Nephron (organoid): ENCODE measurements at regions not wholly inside any gene's neighbourhood (a gene's known extent, or its start where the extent isn't known, plus 50 kb on each side); places are given as distances from the start of the nearest gene placed in this dataset.

ENCODE experiments used
- H3K27ac Mint-ChIP-seq, 3 experiments: 2 replicates each; pipeline ENCODE4 v1.8.0; 2020; ENCODE audit warnings: mixed read lengths in 3 of 3, mild to moderate bottlenecking in 2 of 3, moderate library complexity in 1 of 3
- H3K27me3 Mint-ChIP-seq: 2 replicates; pipeline ENCODE4 v1.8.0; 2021; ENCODE audit warnings: low read depth, mild to moderate bottlenecking, moderate library complexity, mixed read lengths
- H3K36me3 Mint-ChIP-seq: 2 replicates; pipeline ENCODE4 v1.8.0; 2020; ENCODE audit warnings: low read depth, mixed read lengths
- H3K4me1 Mint-ChIP-seq: 2 replicates; pipeline ENCODE4 v1.8.0; 2020; ENCODE audit warnings: mixed read lengths
- H3K4me3 Mint-ChIP-seq, 3 experiments: 2 replicates each; pipeline ENCODE4 v1.8.0; 2020; ENCODE audit warnings: mild to moderate bottlenecking in 3 of 3, mixed read lengths in 3 of 3, moderate library complexity in 2 of 3
- H3K9me3 Mint-ChIP-seq: 2 replicates; pipeline ENCODE4 v1.8.0; 2020; ENCODE audit warnings: mixed read lengths
- CTCF ChIP-seq, 3 experiments: fragments of 200-600 bp; sonication (generic); IDR thresholded peaks; one replicate each; pipeline ENCODE4 v1.5.0; 2021; ENCODE audit warnings: antibody characterized with exemption in 3 of 3; ENCODE audit not compliant: unreplicated experiment in 3 of 3

DNA sequence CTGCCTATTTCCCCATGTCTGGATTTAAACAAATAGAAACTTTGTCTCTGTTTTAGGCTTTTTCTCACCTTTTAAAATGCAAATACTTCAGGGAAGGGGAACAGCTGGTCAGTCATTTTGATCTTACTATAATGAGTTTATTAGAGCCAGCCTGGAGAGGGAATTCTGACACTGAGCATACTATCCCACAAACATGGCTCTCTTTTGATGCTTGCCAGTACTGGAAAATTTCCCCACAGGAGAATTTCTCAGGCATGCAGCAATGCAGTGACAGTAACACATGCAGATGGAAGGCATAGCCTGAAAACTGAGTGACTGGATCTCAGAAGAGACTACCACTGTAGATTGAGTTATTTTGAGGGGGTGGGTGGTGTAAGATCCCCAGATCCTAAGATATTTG, 974.3 kb upstream of the CELF4 start:
- H3K36me3 Mint-ChIP-seq, result no peaks in the 10 kb centered on the region
- TF ChIP-seq CTCF (IDR thresholded peaks at IDR 0.05; ENCODE audit: unreplicated experiment in 3 of 3), result no peak
- no peaks in the 10 kb centered on the region for H3K4me1 Mint-ChIP-seq
- no peak overlapping the region for H3K4me3 Mint-ChIP-seq
- no peak overlapping the region for H3K27ac Mint-ChIP-seq
- H3K9me3 Mint-ChIP-seq, result peaks cover 9% of the 10 kb centered on the region
- H3K27me3 Mint-ChIP-seq, result no peaks in the 10 kb centered on the region

GRCh38 chr18:38539371-38539770, 973.8 kb upstream of the CELF4 start:
- Mint-ChIP-seq H3K4me3 (no peak overlapping the region), H3K27me3 (no peaks in the 10 kb centered on the region), H3K36me3 (no peaks in the 10 kb centered on the region), H3K9me3 (peaks cover 9% of the 10 kb centered on the region), H3K27ac (no peak overlapping the region), H3K4me1 (no peaks in the 10 kb centered on the region)
- TF ChIP-seq CTCF (IDR thresholded peaks at IDR 0.05; ENCODE audit: unreplicated experiment in 3 of 3), result no peak

DNA sequence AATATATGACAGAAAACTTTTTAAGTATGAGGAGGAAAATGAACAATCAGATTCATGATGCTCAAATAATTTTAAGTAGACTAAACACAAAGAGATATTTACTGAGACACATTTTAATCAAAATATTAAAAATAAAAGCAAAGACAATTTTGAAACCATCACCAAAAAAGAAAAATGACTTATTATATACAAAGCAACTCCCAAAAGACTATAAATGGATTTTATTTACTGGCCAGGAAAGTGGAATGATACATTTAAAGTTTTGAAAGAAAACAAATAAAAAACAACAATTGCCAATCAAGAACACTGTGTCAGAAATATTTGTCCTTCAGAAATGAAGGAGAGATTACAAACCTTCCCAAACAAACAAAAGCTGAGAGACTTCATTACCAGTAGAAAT, 968.5 kb upstream of the CELF4 start:
- H3K27ac Mint-ChIP-seq, result no peak overlapping the region
- peaks cover 17% of the 10 kb centered on the region for H3K9me3 Mint-ChIP-seq
- no peaks in the 10 kb centered on the region for H3K36me3 Mint-ChIP-seq
- TF ChIP-seq CTCF (IDR thresholded peaks at IDR 0.05; ENCODE audit: unreplicated experiment in 3 of 3), result no peak
- no peaks in the 10 kb centered on the region for H3K27me3 Mint-ChIP-seq
- H3K4me1 Mint-ChIP-seq, result no peaks in the 10 kb centered on the region
- no peak overlapping the region for H3K4me3 Mint-ChIP-seq

DNA sequence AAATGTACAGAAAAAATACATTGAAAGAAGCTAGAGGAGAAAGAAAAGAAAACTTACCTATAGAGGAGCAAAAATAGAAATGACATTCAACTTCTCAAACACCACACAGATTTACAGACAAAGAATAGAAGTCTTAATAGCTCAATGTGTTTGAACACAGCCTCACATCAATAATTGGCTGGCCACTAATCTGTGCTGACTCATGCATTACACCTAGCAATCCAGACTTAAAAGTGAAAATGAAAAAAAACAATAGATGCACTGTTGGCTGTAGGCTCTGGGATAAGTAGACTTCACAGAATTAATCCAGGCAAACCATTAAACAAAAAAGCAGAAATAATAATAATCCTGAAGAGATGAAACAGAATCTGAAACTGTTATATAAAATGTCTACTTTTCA, 961.3 kb upstream of the CELF4 start:
- H3K27me3 Mint-ChIP-seq, result no peaks in the 10 kb centered on the region
- peaks cover 5% of the 10 kb centered on the region for H3K9me3 Mint-ChIP-seq
- no peaks in the 10 kb centered on the region for H3K36me3 Mint-ChIP-seq
- H3K4me3 Mint-ChIP-seq, result no peak overlapping the region
- TF ChIP-seq CTCF (IDR thresholded peaks at IDR 0.05; ENCODE audit: unreplicated experiment in 3 of 3), result no peak
- no peak overlapping the region for H3K27ac Mint-ChIP-seq
- peaks cover 9% of the 10 kb centered on the region for H3K4me1 Mint-ChIP-seq

- Mint-ChIP-seq H3K27ac (peak overlapping the region; percentile 14 to 85 (median 74)), H3K4me1 (peaks cover 19% of the 10 kb centered on the region), H3K9me3 (peaks cover 5% of the 10 kb centered on the region), H3K4me3 (no peak overlapping the region), H3K36me3 (no peaks in the 10 kb centered on the region), H3K27me3 (no peaks in the 10 kb centered on the region)
- no peak for TF ChIP-seq CTCF (IDR thresholded peaks at IDR 0.05; ENCODE audit: unreplicated experiment in 3 of 3)
Measured at GRCh38 chr18:38525039-38525438, 959.4 kb upstream of the CELF4 start.

DNA sequence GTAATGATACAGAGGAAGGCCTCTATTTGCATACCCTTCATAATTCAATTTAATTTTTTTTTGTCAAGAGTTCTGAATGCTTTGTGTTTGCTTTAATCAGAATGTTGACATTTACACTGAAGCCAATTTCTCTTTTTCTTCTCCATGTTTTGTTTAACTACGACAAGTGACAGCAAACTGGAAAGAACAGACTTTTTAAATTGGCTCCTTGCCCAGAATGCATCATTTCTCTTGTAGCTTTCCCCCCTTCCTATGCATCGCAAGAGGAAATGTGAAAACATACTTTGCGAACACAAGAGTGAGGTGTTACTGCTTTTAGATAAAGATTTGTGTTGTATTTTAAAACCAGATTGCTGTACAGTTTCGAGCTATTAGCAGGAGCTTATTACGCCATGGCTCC, 955.2 kb upstream of the CELF4 start:
- H3K36me3 Mint-ChIP-seq, result no peaks in the 10 kb centered on the region
- TF ChIP-seq CTCF (IDR thresholded peaks at IDR 0.05; ENCODE audit: unreplicated experiment in 3 of 3), result no peak
- peaks cover 5% of the 10 kb centered on the region for H3K9me3 Mint-ChIP-seq
- no peaks in the 10 kb centered on the region for H3K27me3 Mint-ChIP-seq
- peak overlapping the region; percentile 56 to 90 (median 75) for H3K27ac Mint-ChIP-seq
- H3K4me3 Mint-ChIP-seq, result no peak overlapping the region
- H3K4me1 Mint-ChIP-seq, result peaks cover 27% of the 10 kb centered on the region
